Mesenchymal stem cell (in vitro differentiated cells and primary cell): ENCODE measurements at regions not wholly inside any gene's neighbourhood (a gene's known extent, or its start where the extent isn't known, plus 50 kb on each side); places are given as distances from the start of the nearest gene placed in this dataset.
A peak's percentile ranks its signal among the peaks of the same experiment; 100 is the strongest.

Source experiments
- DNase-seq: peaks from one replicate; pipeline ENCODE4 v3.0.0-alpha.2; 2013
- H2AFZ ChIP-seq: one replicate; pipeline ENCODE4 v1.6.1; 2013; ENCODE audit warnings: low read depth, mild to moderate bottlenecking, control low read depth, inconsistent platforms, low read length, moderate library complexity
- H2AK5ac ChIP-seq: 2 replicates; pipeline ENCODE4 v1.6.1; 2013; ENCODE audit warnings: low read length, moderate library complexity, mild to moderate bottlenecking, inconsistent platforms; ENCODE audit not compliant: severe bottlenecking
- H2BK120ac ChIP-seq: one replicate; pipeline ENCODE4 v1.6.1; 2013; ENCODE audit warnings: low read depth, mild to moderate bottlenecking, inconsistent platforms, low read length, moderate library complexity
- H2BK12ac ChIP-seq, 2 experiments: one replicate each; pipeline ENCODE4 v1.6.1; 2013; ENCODE audit warnings: inconsistent platforms in 2 of 2, low read length in 2 of 2, mild to moderate bottlenecking in 2 of 2, moderate library complexity in 2 of 2, control low read depth in 1 of 2
- H2BK15ac ChIP-seq: one replicate; pipeline ENCODE4 v1.6.1; 2013; ENCODE audit warnings: mild to moderate bottlenecking, low read depth, inconsistent platforms; ENCODE audit not compliant: poor library complexity, severe bottlenecking
- H2BK5ac ChIP-seq: 2 replicates; pipeline ENCODE4 v1.6.1; 2013; ENCODE audit warnings: low read depth, mild to moderate bottlenecking, low read length, control low read depth, inconsistent platforms; ENCODE audit not compliant: poor library complexity, severe bottlenecking
- H3K14ac ChIP-seq, 2 experiments: one replicate each; pipeline ENCODE4 v1.6.1; 2013; ENCODE audit warnings: inconsistent platforms in 2 of 2, low read length in 2 of 2, control low read depth in 1 of 2, mild to moderate bottlenecking in 1 of 2, moderate library complexity in 1 of 2
- H3K18ac ChIP-seq, 2 experiments: one replicate each; pipeline ENCODE4 v1.6.1; 2013; ENCODE audit warnings: inconsistent platforms in 2 of 2, low read length in 2 of 2, control low read depth in 1 of 2, low read depth in 1 of 2, mild to moderate bottlenecking in 1 of 2
- H3K23ac ChIP-seq, 2 experiments: one replicate each; pipeline ENCODE4 v1.6.1; 2013; ENCODE audit warnings: inconsistent platforms in 2 of 2, low read length in 2 of 2, mild to moderate bottlenecking in 2 of 2, moderate library complexity in 2 of 2, control low read depth in 1 of 2
- H3K27ac ChIP-seq: 2 replicates; pipeline ENCODE4 v1.5.1; 2013; ENCODE audit warnings: mild to moderate bottlenecking, moderate library complexity, low read length, control low read depth, inconsistent platforms; ENCODE audit not compliant: poor library complexity, severe bottlenecking
- H3K27me3 ChIP-seq, 2 experiments: 2 replicates each; pipeline versions ENCODE4 v1.6.1 to v1.7.0; 2013; ENCODE audit warnings: low read length in 2 of 2, mild to moderate bottlenecking in 2 of 2, moderate library complexity in 2 of 2, control low read depth in 1 of 2, inconsistent platforms in 1 of 2; ENCODE audit not compliant: control insufficient read depth in 1 of 2, insufficient read depth in 1 of 2
- H3K36me3 ChIP-seq, 2 experiments: 2 replicates each; pipeline versions ENCODE4 v1.6.1 to v1.7.0; 2013; ENCODE audit warnings: low read length in 2 of 2, control low read depth in 1 of 2, inconsistent platforms in 1 of 2, low read depth in 1 of 2, mild to moderate bottlenecking in 1 of 2; ENCODE audit not compliant: insufficient read depth in 2 of 2, control insufficient read depth in 1 of 2
- H3K4ac ChIP-seq, 2 experiments: one replicate each; pipeline ENCODE4 v1.6.1; 2013; ENCODE audit warnings: inconsistent platforms in 2 of 2, low read length in 2 of 2, mild to moderate bottlenecking in 2 of 2, moderate library complexity in 2 of 2, control low read depth in 1 of 2, low read depth in 1 of 2
- H3K4me1 ChIP-seq: 2 replicates; pipeline ENCODE4 v1.6.1; 2013; ENCODE audit warnings: low read depth, low read length, control low read depth; ENCODE audit not compliant: control insufficient read depth, insufficient read depth
- H3K4me2 ChIP-seq: 2 replicates; pipeline ENCODE4 v1.6.1; 2013; ENCODE audit warnings: low read length, mild to moderate bottlenecking, inconsistent platforms; ENCODE audit not compliant: poor library complexity, severe bottlenecking
- H3K4me3 ChIP-seq, 2 experiments: 2 replicates each; pipeline versions ENCODE4 v1.5.1 to v1.7.0; 2013; ENCODE audit warnings: low read length in 2 of 2, mild to moderate bottlenecking in 2 of 2, control low read depth in 1 of 2, low read depth in 1 of 2; ENCODE audit not compliant: insufficient read depth in 1 of 2
- H3K79me1 ChIP-seq: replicated peaks from 2 replicates; pipeline ENCODE4 v1.6.1; 2013; ENCODE audit warnings: mild to moderate bottlenecking, control low read depth, low read length, inconsistent platforms; ENCODE audit not compliant: poor library complexity, severe bottlenecking
- H3K9ac ChIP-seq: 2 replicates; pipeline ENCODE4 v1.7.0; 2013; ENCODE audit warnings: mild to moderate bottlenecking, low read length, moderate library complexity
- H3K9me3 ChIP-seq: 2 replicates; pipeline ENCODE4 v1.7.0; 2013; ENCODE audit warnings: mild to moderate bottlenecking, low read length; ENCODE audit not compliant: control insufficient read depth
- H4K8ac ChIP-seq: one replicate; pipeline ENCODE4 v1.6.1; 2013; ENCODE audit warnings: inconsistent platforms, mild to moderate bottlenecking, low read length, moderate library complexity
- H4K91ac ChIP-seq: one replicate; pipeline ENCODE4 v1.6.1; 2013; ENCODE audit warnings: mild to moderate bottlenecking, low read length, inconsistent platforms
- WGBS: methylation state at CpG from one replicate; pipeline ENCODE4 v1.1.7; 2013; ENCODE audit warnings: mixed read lengths; 5-methylcytosine and 5-hydroxymethylcytosine counted together

- no peak overlapping the region for H2AFZ ChIP-seq
- no peak overlapping the region for H3K4me3 ChIP-seq
- no peak overlapping the region for H2AK5ac ChIP-seq
- no peak overlapping the region for H4K91ac ChIP-seq
- no peak overlapping the region for H3K4ac ChIP-seq
- H2BK12ac ChIP-seq, result no peak overlapping the region
- H3K23ac ChIP-seq, result no peak overlapping the region
- no peaks in the 10 kb centered on the region for H3K27me3 ChIP-seq
- no peak overlapping the region for H3K4me2 ChIP-seq
- no peak overlapping the region for H2BK120ac ChIP-seq
- H3K14ac ChIP-seq, result no peak overlapping the region
- no peak overlapping the region for H3K9ac ChIP-seq
- no peak overlapping the region for H4K8ac ChIP-seq
- peaks cover 8% of the 10 kb centered on the region for H3K9me3 ChIP-seq
- no peak overlapping the region for H3K18ac ChIP-seq
- 100% methylated on average over 4 of the region's 8 CpGs for WGBS
- no peaks in the 10 kb centered on the region for H3K36me3 ChIP-seq
- no peak overlapping the region for H2BK5ac ChIP-seq
- H3K27ac ChIP-seq, result no peak overlapping the region
- no peaks in the 10 kb centered on the region for H3K79me1 ChIP-seq
- no peak for DNase-seq
- no peaks in the 10 kb centered on the region for H3K4me1 ChIP-seq
- H2BK15ac ChIP-seq, result no peak overlapping the region
Measured at GRCh38 chr4:110886856-110887255, 264.0 kb upstream of the PITX2 start.

- no peak for DNase-seq
- Histone ChIP-seq H3K27ac (no peak overlapping the region), H2AK5ac (no peak overlapping the region), H3K4ac (no peak overlapping the region), H4K8ac (no peak overlapping the region), H2BK12ac (no peak overlapping the region), H3K4me1 (no peaks in the 10 kb centered on the region), H2BK120ac (no peak overlapping the region), H3K27me3 (no peaks in the 10 kb centered on the region), H3K9ac (no peak overlapping the region), H3K4me2 (no peak overlapping the region), H3K23ac (no peak overlapping the region), H3K79me1 (no peaks in the 10 kb centered on the region), H2BK5ac (no peak overlapping the region), H2AFZ (no peak overlapping the region), H3K9me3 (no peaks in the 10 kb centered on the region), H3K4me3 (no peak overlapping the region), H4K91ac (no peak overlapping the region), H3K36me3 (no peaks in the 10 kb centered on the region), H2BK15ac (no peak overlapping the region), H3K18ac (no peak overlapping the region), H3K14ac (no peak overlapping the region)
- WGBS, result 62% methylated on average over 5 of the region's 5 CpGs
Measured at GRCh38 chr4:110897784-110898183, 274.9 kb upstream of the PITX2 start.

GRCh38 chr4:110898290-110898689 is 275.4 kb upstream of the PITX2 start:
- H3K14ac ChIP-seq, result no peak overlapping the region
- no peak overlapping the region for H3K18ac ChIP-seq
- H2BK120ac ChIP-seq, result no peak overlapping the region
- H3K36me3 ChIP-seq, result no peaks in the 10 kb centered on the region
- no peak for DNase-seq
- no peaks in the 10 kb centered on the region for H3K27me3 ChIP-seq
- no peak overlapping the region for H3K4ac ChIP-seq
- H3K4me3 ChIP-seq, result no peak overlapping the region
- no peak overlapping the region for H3K23ac ChIP-seq
- no peak overlapping the region for H3K4me2 ChIP-seq
- no peak overlapping the region for H2BK12ac ChIP-seq
- H2BK15ac ChIP-seq, result no peak overlapping the region
- H2AFZ ChIP-seq, result no peak overlapping the region
- no peaks in the 10 kb centered on the region for H3K9me3 ChIP-seq
- H3K9ac ChIP-seq, result no peak overlapping the region
- H4K91ac ChIP-seq, result no peak overlapping the region
- no peak overlapping the region for H4K8ac ChIP-seq
- H2BK5ac ChIP-seq, result no peak overlapping the region
- no peaks in the 10 kb centered on the region for H3K4me1 ChIP-seq
- no peak overlapping the region for H3K27ac ChIP-seq
- WGBS, result 80% methylated on average over 1 of the region's 1 CpG
- H3K79me1 ChIP-seq, result no peaks in the 10 kb centered on the region
- H2AK5ac ChIP-seq, result no peak overlapping the region

GRCh38 chr4:110900213-110900769 is 277.4 kb upstream of the PITX2 start:
- H3K4me1 ChIP-seq, result no peaks in the 10 kb centered on the region
- no peak overlapping the region for H4K91ac ChIP-seq
- no peak overlapping the region for H2BK120ac ChIP-seq
- no CpG with 5 or more reads among the region's 1 CpG for WGBS
- H2BK5ac ChIP-seq, result no peak overlapping the region
- H2AK5ac ChIP-seq, result no peak overlapping the region
- no peak overlapping the region for H3K18ac ChIP-seq
- no peak overlapping the region for H3K14ac ChIP-seq
- H3K23ac ChIP-seq, result no peak overlapping the region
- H3K4ac ChIP-seq, result no peak overlapping the region
- no peaks in the 10 kb centered on the region for H3K9me3 ChIP-seq
- H3K9ac ChIP-seq, result no peak overlapping the region
- no peak overlapping the region for H2AFZ ChIP-seq
- H3K4me3 ChIP-seq, result no peak overlapping the region
- H3K79me1 ChIP-seq, result no peaks in the 10 kb centered on the region
- no peaks in the 10 kb centered on the region for H3K27me3 ChIP-seq
- no peaks in the 10 kb centered on the region for H3K36me3 ChIP-seq
- H4K8ac ChIP-seq, result no peak overlapping the region
- no peak overlapping the region for H2BK15ac ChIP-seq
- DNase-seq, result peak; percentile 32
- H3K27ac ChIP-seq, result no peak overlapping the region
- no peak overlapping the region for H2BK12ac ChIP-seq
- H3K4me2 ChIP-seq, result no peak overlapping the region
